Hepatocyte (in vitro differentiated cells): ENCODE measurements at regions not wholly inside any gene's neighbourhood (a gene's known extent, or its start where the extent isn't known, plus 50 kb on each side); places are given as distances from the start of the nearest gene placed in this dataset.

Experiments used
- EZH2phosphoT487 ChIP-seq: fragments of 200-600 bp; sonication (generic); IDR thresholded peaks from one replicate; pipeline ENCODE4 v1.6.1; 2018; ENCODE audit warnings: antibody characterized with exemption, mild to moderate bottlenecking, low read depth, moderate library complexity; ENCODE audit not compliant: unreplicated experiment, severe bottlenecking
- TF ChIP-seq, protein P1 (sequence below): fragments of 200-600 bp; sonication (generic); IDR thresholded peaks from 2 replicates; pipeline ENCODE4 v1.5.1; 2016; ENCODE audit warnings: antibody characterized with exemption, mild to moderate bottlenecking; ENCODE audit not compliant: poor library complexity

GRCh38 chr16:21523411-21524067, 75.8 kb upstream of the METTL9 start:
- TF ChIP-seq, protein P1, sequence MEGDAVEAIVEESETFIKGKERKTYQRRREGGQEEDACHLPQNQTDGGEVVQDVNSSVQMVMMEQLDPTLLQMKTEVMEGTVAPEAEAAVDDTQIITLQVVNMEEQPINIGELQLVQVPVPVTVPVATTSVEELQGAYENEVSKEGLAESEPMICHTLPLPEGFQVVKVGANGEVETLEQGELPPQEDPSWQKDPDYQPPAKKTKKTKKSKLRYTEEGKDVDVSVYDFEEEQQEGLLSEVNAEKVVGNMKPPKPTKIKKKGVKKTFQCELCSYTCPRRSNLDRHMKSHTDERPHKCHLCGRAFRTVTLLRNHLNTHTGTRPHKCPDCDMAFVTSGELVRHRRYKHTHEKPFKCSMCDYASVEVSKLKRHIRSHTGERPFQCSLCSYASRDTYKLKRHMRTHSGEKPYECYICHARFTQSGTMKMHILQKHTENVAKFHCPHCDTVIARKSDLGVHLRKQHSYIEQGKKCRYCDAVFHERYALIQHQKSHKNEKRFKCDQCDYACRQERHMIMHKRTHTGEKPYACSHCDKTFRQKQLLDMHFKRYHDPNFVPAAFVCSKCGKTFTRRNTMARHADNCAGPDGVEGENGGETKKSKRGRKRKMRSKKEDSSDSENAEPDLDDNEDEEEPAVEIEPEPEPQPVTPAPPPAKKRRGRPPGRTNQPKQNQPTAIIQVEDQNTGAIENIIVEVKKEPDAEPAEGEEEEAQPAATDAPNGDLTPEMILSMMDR, result no peak
- no peak for TF ChIP-seq EZH2phosphoT487
